ENCODE measurements at regions not wholly inside any gene's neighbourhood (a gene's known extent, or its start where the extent isn't known, plus 50 kb on each side); places are given as distances from the start of the nearest gene placed in this dataset.
"Not testable (repeated sequence)": the region's sequence is repeated elsewhere in the genome, so short reads cannot be mapped to it uniquely, and the experiment has no call there.

DNA sequence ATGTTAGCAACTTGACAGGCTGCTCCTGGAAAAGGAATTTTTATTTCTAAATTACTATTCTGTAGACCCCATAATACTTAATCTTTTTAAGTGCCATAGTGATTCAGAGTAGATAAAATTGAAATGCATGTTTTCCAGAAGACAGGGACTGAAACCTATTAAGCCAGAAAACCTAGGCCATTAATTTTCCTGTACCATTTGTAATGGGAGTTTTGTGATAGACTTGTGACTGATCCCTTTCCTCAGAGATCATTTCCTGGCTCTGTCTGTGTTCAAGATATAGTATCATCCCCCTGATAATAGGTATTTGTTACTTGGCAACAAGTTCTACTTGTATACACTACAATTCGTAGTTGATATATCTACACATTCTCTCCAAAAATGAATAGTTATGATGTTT is 1609.8 kb downstream of the AMY1C start:
- ATAC-seq = no peak
- intact Hi-C loops (cut with DNase I) = no loop called here
- no peak for DNase-seq (ENCODE audit: low spot score)

DNA sequence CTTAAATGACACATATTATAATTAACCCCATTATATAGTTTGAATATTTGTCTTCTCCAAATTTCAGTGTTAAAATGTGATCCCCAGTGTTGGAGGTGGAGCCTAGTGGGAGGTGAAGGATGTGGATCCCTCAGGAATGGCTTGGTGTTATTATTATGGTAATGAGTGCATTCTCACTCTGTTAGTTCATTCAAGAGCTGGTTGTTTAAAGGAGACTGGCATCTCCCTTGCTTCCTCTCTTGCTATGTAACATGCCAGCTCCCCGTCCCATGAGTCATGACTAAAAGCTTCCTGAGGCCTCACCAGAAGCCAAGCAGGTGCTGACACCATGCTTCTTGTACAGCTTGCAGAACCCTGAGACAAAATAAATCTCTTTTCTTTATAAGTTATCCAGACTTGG is 1612.7 kb downstream of the AMY1C start:
- intact Hi-C loops (cut with DNase I) = no loop called here
- ATAC-seq (no peak), DNase-seq (ENCODE audit: low spot score) (no peak)

DNA sequence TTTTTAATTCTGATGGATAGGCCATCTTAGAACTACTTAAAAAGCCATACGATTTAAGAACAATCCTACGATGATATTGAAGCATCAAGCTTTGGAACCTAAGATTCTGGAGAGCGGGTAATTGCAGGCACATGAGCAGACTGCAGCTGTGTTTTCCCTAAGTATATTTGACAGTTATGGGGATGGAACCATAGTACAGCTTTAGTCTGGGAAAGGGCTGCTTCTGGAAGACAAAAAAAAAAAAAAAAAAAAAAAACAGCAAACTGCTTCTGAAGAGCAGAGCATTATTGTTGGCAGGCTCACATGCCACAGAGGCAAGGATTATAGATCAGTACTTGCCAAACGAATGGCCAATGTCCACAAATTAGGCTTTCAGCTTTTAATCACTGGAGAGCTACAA is 1618.7 kb downstream of the AMY1C start:
- no peak for DNase-seq (ENCODE audit: low spot score)
- ATAC-seq = no peak
- intact Hi-C loops (cut with DNase I) = no loop called here

DNA sequence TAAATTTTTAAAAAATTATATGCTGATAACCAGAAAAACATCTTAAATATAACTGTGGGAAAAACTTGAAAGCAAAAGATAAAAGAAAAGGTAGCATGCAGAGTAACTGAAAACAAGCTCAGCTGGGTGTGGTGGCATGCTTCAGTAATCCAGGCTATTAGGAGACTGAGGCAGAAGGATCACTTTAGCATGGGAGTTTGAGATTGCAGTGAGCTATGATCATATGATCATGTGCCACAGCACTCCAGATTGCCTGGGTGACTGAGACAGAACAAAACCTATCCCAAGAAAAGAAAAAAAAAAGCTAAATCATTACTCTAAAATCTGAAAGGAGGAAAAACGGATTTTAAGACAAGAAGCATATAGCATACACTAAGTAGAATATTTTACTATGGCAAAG is 1624.0 kb downstream of the AMY1C start:
- intact Hi-C loops (cut with DNase I) = no loop called here
- DNase-seq (ENCODE audit: low spot score) = no peak
- no peak for ATAC-seq

DNA sequence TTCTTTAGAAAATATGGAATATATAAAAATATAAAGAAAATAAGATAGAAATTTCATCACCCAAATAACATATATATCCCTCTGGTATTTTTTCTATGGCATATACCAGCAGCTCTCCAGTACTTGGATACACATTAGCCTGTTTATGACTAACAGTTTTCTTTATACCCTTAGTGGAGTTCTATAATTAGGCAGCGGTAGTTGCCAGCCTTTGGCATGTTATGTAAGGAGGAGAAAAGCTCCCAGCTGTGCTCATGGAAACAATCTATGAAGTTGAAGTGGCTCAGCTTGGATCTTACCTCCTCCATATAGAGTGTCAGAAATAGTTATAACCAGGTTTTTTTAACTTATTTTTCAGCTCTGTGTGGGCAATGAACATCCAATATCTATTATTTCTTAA is 1636.8 kb downstream of the AMY1C start:
- ATAC-seq (no peak), DNase-seq (ENCODE audit: low spot score) (no peak)
- intact Hi-C loops (cut with DNase I) = no loop called here

DNA sequence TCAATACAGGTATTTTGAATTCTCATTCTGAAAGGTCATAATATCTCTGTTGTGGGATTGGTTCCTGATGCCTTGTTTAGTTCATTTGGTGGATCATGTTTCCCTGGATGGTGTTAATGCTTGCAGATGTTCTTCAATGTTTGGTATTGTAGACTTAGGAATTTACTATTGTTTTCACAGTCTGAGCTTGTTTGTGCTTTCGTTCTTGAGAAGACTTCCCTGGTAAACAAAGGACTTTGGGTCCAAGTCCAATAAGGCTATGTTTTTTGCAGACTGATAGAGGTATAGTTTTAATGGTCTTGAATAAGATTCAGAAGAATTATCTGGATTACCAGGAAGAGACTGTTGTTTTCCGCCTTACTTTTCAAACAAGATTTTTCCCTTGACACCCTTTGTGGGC is 1646.3 kb downstream of the AMY1C start:
- ATAC-seq (no peak), DNase-seq (ENCODE audit: low spot score) (no peak)
- intact Hi-C loops (cut with DNase I) = no loop called here

DNA sequence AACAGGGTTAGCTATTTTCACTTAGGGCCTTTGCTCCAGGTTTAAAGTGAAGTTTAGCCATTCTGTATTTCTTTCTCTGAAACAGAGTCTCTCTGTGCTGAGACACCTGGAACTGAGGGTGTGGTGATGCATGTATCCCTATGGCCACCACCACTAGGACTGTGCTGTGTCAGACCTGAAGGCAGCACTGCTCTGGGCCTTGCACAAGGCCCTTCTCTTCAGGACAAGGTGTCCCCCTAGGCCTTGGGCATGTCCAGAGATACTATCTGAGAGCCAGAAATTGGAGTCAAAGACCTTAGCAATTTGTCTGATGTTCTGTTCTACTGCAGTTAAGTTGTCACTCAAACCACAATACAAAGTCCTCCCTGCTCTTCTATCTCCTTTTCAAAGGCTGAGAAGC is 1649.2 kb downstream of the AMY1C start:
- DNase-seq (ENCODE audit: low spot score) (no peak), ATAC-seq (no peak)
- intact Hi-C loops (cut with DNase I) = no loop called here

DNA sequence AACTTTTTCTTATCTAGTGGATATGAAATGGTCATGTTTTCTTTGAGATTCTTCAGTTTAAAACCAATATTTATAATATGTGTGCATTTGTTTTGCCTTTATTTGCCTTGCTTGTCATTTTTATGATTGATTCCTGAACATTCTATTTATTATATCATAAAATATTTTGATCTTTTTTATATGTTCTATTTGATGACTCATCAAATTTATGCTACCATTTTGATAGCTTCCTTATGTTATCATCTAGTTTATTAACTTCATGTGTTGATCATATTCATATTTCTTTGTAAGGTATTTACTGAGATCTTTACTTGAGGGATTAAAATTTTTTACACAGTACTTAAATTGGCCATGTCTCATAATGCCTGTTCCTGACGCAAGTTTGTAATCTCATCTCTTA is 1650.0 kb downstream of the AMY1C start:
- DNase-seq (ENCODE audit: low spot score) (no peak), ATAC-seq (no peak)
- intact Hi-C loops (cut with DNase I) = no loop called here

DNA sequence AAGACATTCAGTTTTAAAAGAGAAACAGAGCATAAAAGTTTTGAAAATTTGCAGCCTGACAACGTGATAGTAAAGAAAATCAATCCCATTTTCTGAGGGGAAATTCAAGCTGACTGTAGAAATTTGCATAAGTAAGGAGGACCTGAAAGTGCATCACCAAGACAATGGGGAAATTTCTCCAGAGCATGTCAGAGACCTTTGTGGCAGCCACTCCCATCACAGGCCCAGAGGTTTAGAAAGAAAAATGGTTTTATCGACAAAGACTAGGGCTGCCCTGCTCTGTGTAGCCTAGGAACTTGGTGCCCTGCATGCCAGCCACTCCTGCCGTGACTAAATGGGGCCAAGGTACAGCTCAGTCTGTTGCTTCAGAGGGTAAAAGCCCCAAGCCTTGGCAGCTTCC is 1640.2 kb upstream of the PRMT6 start:
- DNase-seq (ENCODE audit: low spot score) = no peak
- intact Hi-C loops (cut with DNase I) = no loop called here
- ATAC-seq = no peak

DNA sequence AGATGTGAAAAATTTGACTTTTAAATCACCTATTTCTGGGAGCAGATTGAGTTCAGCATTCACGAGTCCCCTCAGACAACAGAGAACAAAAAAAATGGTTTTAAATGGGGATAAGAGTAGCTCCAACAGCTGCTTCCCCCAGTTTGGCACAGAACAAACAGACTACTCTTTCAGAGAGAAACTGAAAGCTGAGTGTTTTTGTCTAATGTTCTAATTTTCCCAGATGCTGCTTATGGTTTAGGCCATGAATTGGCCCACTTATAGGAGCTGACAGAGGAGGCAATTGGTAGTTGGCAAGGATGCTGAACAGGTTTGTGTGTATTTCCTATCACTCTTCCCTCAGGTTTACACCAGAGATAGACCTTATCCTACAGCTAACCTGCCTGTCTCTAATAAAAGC is 1637.4 kb upstream of the PRMT6 start:
- intact Hi-C loops (cut with DNase I) = no loop called here
- DNase-seq (ENCODE audit: low spot score) = no peak
- no peak for ATAC-seq

DNA sequence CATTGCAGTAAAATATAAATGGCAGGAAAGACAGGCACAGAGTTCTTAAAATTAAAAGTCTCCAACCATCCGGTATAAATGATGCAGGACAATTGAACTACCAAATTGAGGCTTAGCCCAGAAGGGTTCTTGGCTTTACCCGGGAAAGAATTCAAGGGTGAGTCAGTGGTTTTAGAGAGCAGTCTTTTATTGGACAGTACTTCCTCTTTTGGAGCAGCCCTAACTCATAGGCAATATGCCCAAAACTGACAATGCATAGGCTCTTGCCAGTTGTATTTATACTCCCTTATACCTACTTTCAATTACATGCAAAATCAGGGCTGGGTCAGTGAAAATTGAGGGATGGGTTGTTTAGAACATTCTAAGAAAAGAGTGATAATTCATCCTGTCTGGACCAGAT is 1628.9 kb upstream of the PRMT6 start:
- ATAC-seq (no peak), DNase-seq (ENCODE audit: low spot score) (no peak)
- intact Hi-C loops (cut with DNase I) = no loop called here

DNA sequence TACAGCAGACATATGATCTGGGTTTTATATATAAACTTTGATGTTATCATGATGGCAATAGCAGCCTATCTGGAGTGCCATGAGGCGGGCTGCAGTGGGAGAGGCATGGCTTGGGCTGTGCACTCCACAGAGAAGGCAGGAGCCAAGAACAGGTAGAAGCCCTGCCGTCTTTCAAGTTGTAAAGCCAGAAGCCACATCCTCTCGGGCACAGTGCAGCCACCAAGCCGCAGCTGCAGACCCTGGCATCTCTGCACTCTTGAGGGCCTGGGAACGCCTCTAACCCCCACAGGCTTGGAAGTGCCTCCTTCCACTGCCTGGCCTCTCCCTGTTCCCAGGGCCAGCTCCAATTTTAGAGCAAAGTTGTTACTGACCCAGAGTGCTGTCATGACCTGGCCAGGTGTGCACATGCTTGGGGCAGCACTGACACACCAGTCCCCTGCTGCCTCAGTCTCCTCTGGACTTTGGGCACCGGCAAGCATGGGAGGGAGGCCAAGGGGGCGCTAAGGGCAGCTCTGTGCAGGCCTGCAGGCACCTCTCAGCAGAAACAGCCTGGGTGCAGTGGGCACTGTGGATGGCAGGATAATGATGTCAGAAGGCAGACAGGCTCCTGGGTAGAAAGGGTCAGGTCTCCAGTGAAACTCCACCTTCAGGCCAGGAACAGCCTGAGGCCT is 1619.8 kb upstream of the PRMT6 start:
- DNase-seq (ENCODE audit: low spot score) (no peak), ATAC-seq (peak; percentile 26)
- intact Hi-C loops (cut with DNase I) = no loop called here

DNA sequence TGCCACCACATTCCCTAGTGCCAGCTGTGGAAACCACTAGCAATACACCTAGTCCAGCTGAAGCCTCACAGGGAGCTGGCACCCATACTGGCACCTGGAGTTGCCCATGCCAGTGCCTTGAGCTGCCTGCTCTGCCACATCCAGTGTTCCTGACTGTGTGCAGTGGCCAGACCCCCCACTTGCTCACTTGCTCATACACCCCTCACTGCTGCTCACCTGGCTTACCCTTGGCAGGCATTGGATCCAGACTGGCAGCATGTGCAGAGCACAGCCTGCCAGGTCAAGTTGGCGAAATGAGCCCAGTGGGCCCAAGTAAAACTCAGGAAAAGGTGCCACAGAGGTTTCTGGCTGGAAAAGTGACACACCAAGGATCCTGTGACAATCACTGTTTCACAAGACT is 1618.6 kb upstream of the PRMT6 start:
- intact Hi-C loops (cut with DNase I) = no loop called here
- ATAC-seq (no peak), DNase-seq (ENCODE audit: low spot score) (no peak)

DNA sequence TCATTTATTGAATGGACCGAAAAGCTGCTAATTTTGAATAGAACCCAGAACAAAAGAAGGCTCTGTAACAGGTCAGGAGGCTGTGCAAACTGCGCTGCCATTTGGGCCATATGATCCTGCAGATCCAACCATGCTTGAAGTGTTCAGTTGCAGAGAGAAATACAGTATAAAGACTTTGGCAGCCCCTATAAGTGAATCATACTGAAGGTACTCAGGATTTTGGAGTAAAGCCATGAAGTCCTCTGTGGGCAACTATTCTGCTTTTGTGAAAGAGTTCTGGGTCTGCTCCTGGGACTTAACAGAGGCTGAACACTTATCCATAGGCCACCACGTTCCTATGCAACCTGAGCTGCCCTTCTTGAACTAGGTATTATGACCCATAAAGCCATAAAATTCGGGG is 1613.6 kb upstream of the PRMT6 start:
- intact Hi-C loops (cut with DNase I) = no loop called here
- ATAC-seq (no peak), DNase-seq (ENCODE audit: low spot score) (no peak)

DNA sequence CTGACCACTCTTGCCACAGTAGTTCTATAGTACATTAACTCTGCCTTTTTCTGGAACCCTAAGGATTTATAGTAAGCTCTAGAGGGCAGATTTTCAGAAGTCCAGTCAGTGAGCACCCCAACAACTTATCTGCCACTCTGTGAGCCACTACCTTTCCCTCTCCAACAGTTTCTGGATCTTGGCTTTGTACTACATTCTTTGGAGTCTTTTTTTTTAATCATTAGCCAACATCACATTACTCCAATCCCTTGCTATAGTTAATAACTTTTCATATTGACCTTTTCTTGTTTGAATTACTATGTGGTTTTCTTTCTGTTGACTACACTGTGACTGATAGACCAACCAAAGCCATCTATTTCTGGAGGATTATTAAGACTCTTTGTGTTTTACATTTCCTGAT is 1596.7 kb upstream of the PRMT6 start:
- no peak for ATAC-seq
- DNase-seq (ENCODE audit: low spot score) = no peak
- intact Hi-C loops (cut with DNase I) = no loop called here

DNA sequence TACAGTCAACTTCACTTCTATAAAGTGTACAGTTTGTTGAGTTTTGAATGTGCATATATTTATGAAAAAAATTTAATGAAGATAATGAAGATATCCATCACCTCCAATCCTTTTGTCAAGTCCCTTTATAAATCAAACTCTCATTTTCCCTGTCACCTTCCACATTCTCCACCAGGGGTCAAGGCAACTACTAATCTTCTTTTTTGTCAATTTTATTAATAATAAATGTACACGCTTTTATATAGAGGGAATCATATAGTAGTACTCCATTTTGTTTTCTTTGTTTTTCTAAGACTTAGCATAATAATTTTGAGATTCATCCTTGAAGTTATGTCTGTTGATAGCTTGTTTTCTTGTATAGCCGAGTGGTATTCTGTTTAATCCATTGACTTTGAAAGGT is 1594.2 kb upstream of the PRMT6 start:
- ATAC-seq (no peak), DNase-seq (ENCODE audit: low spot score) (no peak)
- intact Hi-C loops (cut with DNase I) = no loop called here

DNA sequence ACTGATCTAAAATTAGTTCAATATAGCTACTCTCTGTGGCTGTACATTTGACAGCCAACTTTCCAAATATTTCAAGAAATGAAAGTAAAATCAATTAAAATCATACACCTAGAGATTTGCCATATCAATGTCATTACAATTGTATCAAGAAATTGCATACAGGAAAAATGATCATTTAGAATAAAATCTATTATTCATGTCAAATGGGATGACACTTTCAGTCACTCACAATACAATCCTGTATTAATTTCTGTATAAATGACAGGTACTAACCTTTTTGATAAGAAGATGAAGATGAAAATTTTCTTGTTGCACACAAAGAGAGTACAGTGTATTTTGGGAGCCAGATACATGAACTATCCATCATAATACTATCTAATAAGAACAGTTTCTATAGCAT is 1588.9 kb upstream of the PRMT6 start:
- no peak for DNase-seq (ENCODE audit: low spot score)
- intact Hi-C loops (cut with DNase I) = no loop called here
- ATAC-seq = no peak

DNA sequence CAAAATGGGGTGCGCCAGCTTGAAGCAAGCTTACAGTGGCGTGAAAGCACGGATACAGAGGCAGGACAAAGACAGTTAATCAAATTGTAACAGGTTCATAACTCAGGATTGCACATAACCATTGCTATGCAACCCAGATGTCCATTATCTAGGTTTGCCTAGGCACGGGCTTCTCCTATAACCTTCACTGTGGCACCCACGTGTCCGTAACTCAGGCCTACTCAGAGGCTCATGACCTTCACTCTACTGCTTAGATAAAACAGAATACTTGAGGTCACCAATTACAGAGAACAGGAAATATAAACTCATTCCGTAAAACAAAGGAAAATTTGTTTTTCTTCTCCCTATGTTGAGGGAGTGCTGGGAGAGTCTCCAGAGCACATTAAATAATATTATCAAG is 1585.9 kb upstream of the PRMT6 start:
- DNase-seq (ENCODE audit: low spot score); intact Hi-C loops (cut with DNase I): not testable (repeated sequence)

DNA sequence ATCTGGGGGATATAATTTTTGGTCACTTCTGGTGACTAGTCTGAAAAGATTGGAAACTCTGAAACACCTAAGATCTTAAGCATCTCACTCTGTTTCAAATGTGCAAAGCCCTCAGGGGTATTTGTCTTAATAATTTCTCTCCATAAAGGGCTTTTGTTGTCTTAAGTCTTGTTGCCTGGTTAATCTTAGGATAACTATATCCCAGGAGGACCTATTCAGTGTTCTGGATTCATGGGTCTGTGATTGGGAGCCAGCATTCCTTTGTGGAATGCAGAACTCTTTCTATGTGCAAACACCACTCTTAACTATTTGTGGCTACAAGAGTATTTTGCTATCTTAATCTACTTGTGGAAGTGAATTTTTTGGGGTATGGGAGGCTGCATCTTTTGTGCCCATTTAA is 1573.0 kb upstream of the PRMT6 start:
- intact Hi-C loops (cut with DNase I) = no loop called here
- no peak for DNase-seq (ENCODE audit: low spot score)
- no peak for ATAC-seq

More for the DNA sequence above, 1585.9 kb upstream of the PRMT6 start:
- not testable (repeated sequence) for ATAC-seq

DNA sequence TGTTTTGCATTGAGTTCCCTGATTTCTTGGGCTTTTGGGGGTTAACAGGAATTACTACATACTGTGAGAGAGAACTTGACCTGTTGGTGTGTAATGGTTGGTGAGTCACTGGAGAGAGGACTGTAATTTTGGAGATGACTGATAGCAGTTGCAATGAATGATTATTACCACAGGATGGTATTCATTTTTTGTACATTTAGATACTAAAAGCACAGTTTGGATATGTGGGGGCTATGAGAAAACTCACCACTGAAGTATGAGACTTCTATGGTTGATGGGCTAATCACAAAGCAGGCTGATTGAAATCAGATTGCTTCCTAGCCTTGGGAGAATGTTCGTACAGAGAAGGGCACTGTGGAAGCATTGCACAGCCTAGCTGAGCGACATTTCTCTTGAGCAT is 1571.3 kb upstream of the PRMT6 start:
- intact Hi-C loops (cut with DNase I) = no loop called here
- ATAC-seq (no peak), DNase-seq (ENCODE audit: low spot score) (no peak)

DNA sequence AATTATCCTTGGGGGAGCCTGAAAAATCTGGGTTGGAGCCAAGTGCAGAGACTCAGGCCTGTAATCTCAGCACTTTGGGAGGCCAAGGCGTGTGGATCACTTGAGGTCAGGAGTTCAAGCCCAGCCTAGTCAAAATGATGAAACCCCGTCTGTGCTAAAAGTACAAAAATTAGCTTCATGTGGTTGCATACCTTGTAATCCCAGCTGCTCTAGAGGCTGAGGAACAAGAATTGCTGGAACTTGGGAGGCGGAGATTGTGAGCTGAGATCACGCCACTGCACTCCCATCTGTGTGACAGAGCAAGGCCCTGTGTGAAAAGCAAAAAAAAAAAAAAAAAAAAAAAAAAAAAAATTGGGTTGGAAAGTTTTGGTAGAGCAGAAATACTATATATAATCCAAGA is 1563.6 kb upstream of the PRMT6 start:
- intact Hi-C loops (cut with DNase I) = no loop called here
- ATAC-seq (no peak), DNase-seq (ENCODE audit: low spot score) (no peak)

DNA sequence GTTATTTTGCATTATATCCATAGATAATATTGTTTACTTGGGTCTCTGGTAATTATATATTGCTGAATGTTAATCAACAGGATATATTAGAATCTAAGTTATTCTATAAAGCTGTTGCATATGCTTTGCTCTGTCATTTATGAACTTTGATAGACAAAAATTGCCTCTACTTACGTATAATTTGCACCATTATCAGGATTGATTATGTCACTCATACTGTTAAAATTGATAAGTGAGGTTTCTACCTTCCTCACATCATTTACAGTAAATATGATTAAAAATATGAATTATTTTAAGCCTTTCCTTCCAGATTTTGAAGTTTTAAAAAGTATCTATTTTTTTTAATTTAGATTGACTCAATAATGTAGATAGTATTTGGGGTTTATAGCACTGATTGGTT is 1540.4 kb upstream of the PRMT6 start:
- no peak for ATAC-seq
- intact Hi-C loops (cut with DNase I) = no loop called here

More for the DNA sequence above, 1540.4 kb upstream of the PRMT6 start:
- no peak for DNase-seq (ENCODE audit: low spot score)
